SK-N-SH treated with all-trans-retinoic acid at 6 μM for 48 hours (cell line): ENCODE measurements at regions not wholly inside any gene's neighbourhood (a gene's known extent, or its start where the extent isn't known, plus 50 kb on each side); places are given as distances from the start of the nearest gene placed in this dataset.

Experiments
- ESRRG ChIP-seq: fragments of 250-450 bp; sonication (Bioruptor Pico); IDR thresholded peaks from 2 replicates; pipeline ENCODE4 v1.6.1; 2021; ENCODE audit warnings: mild to moderate bottlenecking
- SNAI2 ChIP-seq: fragments of 250-450 bp; sonication (Bioruptor Pico); IDR thresholded peaks from 2 replicates; pipeline ENCODE4 v1.5.0; 2020; ENCODE audit warnings: mild to moderate bottlenecking, moderate library complexity
- ZC3H10 ChIP-seq: fragments of 250-450 bp; sonication (Bioruptor Pico); IDR thresholded peaks from 2 replicates; pipeline ENCODE4 v1.5.1; 2021; ENCODE audit warnings: mild to moderate bottlenecking, moderate library complexity

GRCh38 chr12:105921872-105922669 lies 216.7 kb downstream of the NUAK1 start:
- no peak for TF ChIP-seq ZC3H10 (CRISPR knock-in tag)
- no peak for TF ChIP-seq SNAI2
- TF ChIP-seq ESRRG (CRISPR knock-in tag), result no peak
